Ascending aorta (tissue), 2 donors: ENCODE measurements at regions not wholly inside any gene's neighbourhood (a gene's known extent, or its start where the extent isn't known, plus 50 kb on each side); places are given as distances from the start of the nearest gene placed in this dataset.

Source experiments
- DNase-seq, 2 donors: peaks; one replicate each; pipeline ENCODE4 v3.0.0-alpha.2; 2019; ENCODE audit warnings: low spot score in 2 of 2
- H3K27ac ChIP-seq, 2 donors: fragments of 200-600 bp; sonication (generic); one replicate each; pipeline ENCODE4 v1.5.1; 2016 to 2017; ENCODE audit warnings: mild to moderate bottlenecking in 1 of 2
- H3K27me3 ChIP-seq: fragments of 200-600 bp; sonication (generic); one replicate; pipeline ENCODE4 v1.5.1; 2017
- H3K36me3 ChIP-seq, 2 donors: fragments of 200-600 bp; sonication (generic); one replicate each; pipeline ENCODE4 v1.5.1; 2016
- H3K4me1 ChIP-seq, 2 donors: fragments of 200-600 bp; sonication (generic); one replicate each; pipeline ENCODE4 v1.5.1; 2016 to 2017; ENCODE audit warnings: mild to moderate bottlenecking in 1 of 2
- H3K4me3 ChIP-seq, 2 donors: fragments of 200-600 bp; sonication (generic); one replicate each; pipeline ENCODE4 v1.5.1; 2016 to 2017; ENCODE audit warnings: mild to moderate bottlenecking in 1 of 2
- H3K9me3 ChIP-seq, 2 donors: fragments of 200-600 bp; sonication (generic); one replicate each; pipeline ENCODE4 v1.5.1; 2016
- intact Hi-C: fragments of 100-400 bp; cut with DNase I; formaldehyde crosslinking; loops from one replicate; pipeline ENCODE4 v1.15.1; 2023
- TF ChIP-seq, protein P1 (sequence below), 3 experiments: fragments of 200-600 bp in 2 of 3; fragments of 450-650 bp in 1 of 3; sonication (generic) in 2 of 3; IDR thresholded peaks; one replicate each; pipeline ENCODE4 v1.5.1; 2016 to 2019; ENCODE audit warnings: antibody characterized with exemption in 3 of 3, mild to moderate bottlenecking in 1 of 3, moderate library complexity in 1 of 3

DNA sequence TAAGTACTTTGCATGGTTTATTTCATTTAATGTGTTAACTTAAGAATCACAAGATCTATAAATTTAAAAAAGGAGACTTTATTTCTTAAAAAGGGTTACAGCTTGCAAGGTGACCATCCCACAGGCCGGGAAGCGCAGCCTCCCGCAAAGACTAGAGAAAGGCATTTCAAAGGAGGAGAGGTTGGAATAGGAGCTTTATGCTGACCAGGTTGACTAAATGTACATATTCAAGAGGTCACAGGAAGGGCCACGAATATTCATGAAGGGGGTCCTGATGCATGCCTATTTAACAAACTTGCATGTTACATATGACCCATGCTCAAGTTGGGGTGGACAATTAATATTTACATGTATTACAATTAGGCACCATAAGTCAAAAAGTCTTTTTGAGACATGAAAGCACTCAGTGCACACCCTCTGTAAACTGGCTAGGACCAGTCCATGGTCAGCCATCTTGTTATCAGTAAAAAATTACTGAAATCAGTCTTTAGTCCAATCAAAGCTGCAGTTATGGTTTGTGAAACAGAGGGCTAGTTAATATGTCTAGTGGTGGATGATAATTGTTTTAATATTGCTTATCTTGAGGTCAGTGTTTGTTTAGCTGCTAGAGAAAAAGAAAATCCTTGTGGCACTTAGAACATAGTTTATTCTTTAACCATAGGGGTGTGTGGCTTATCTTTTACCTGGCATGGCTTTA lies 169.3 kb downstream of the KCNE4 start:
- TF ChIP-seq, protein P1, sequence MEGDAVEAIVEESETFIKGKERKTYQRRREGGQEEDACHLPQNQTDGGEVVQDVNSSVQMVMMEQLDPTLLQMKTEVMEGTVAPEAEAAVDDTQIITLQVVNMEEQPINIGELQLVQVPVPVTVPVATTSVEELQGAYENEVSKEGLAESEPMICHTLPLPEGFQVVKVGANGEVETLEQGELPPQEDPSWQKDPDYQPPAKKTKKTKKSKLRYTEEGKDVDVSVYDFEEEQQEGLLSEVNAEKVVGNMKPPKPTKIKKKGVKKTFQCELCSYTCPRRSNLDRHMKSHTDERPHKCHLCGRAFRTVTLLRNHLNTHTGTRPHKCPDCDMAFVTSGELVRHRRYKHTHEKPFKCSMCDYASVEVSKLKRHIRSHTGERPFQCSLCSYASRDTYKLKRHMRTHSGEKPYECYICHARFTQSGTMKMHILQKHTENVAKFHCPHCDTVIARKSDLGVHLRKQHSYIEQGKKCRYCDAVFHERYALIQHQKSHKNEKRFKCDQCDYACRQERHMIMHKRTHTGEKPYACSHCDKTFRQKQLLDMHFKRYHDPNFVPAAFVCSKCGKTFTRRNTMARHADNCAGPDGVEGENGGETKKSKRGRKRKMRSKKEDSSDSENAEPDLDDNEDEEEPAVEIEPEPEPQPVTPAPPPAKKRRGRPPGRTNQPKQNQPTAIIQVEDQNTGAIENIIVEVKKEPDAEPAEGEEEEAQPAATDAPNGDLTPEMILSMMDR (IDR thresholded peaks at IDR 0.05), result no peak
- Histone ChIP-seq H3K27me3 (no peaks in the 10 kb centered on the region), H3K4me1 (no peaks in the 10 kb centered on the region), H3K9me3 (no peaks in the 10 kb centered on the region), H3K27ac (no peak overlapping the region), H3K4me3 (no peak overlapping the region), H3K36me3 (no peaks in the 10 kb centered on the region)
- intact Hi-C loops, result no loop called here
- no peak for DNase-seq

DNA sequence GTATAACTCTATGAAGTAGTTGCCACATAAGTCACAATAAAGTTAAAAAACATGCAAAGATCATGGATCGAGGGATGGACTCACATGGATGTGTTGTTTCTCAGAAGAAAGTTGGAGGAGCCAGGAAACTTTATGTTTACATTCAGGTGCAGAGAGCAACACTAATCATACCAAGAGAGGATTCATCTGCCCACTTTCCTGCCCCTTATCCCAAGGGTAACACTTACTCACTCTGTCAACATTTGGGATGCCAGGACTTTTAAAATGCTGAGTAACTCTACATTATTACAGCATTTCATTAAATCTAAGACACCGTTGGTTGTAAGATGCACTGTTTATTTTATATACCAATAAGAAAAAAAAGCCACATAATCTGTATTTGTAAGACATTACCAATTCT lies 170.4 kb downstream of the KCNE4 start:
- H3K9me3 ChIP-seq, result no peaks in the 10 kb centered on the region
- no peaks in the 10 kb centered on the region for H3K27me3 ChIP-seq
- DNase-seq, result no peak
- TF ChIP-seq, protein P1 (IDR thresholded peaks at IDR 0.05), result no peak
- no peak overlapping the region for H3K4me3 ChIP-seq
- H3K4me1 ChIP-seq, result no peaks in the 10 kb centered on the region
- intact Hi-C loops, result no loop called here
- H3K36me3 ChIP-seq, result no peaks in the 10 kb centered on the region
- no peak overlapping the region for H3K27ac ChIP-seq

DNA sequence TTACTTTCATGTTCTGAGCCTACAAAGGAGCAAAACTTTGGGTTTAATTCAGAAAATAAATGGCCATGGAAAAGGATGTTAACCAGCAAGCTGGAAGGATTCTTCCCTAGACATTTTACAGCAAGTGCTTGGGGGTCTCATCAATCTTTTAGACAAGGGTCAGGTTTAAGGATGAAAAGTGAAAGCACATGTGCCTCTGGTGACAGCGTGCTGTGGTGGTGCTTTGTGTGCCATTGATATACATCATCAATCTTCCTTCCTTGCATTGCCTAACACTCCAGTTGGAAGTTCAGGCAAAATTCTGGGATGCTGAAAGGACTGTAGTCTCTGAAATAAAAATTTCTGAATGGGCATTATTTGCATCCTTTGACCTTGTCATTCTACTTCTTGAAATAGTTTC lies 171.2 kb downstream of the KCNE4 start:
- Histone ChIP-seq H3K4me1 (no peaks in the 10 kb centered on the region), H3K27ac (no peak overlapping the region), H3K9me3 (no peaks in the 10 kb centered on the region), H3K4me3 (no peak overlapping the region), H3K27me3 (no peaks in the 10 kb centered on the region), H3K36me3 (no peaks in the 10 kb centered on the region)
- intact Hi-C loops, result no loop called here
- TF ChIP-seq, protein P1 (IDR thresholded peaks at IDR 0.05), result no peak
- DNase-seq, result no peak

DNA sequence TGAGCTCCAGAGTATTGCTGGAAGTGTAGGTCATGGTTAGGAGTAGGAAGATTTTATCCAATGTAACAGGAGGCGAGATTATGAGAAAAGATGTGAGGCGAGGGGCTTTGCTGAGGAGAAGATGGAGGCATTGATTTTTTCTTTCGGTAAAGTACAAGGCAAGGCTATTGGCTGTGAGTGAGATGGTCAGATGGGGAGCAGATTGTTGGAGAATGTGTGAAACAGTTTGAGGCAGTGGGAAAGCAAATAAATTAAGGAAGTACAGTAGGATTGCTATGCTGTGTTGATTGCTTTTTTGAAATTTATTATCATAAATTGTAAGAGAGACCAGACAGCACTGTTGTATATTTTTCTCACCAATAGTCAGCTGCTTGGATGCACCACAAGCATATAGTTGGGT lies 173.3 kb downstream of the KCNE4 start:
- Histone ChIP-seq H3K27ac (no peak overlapping the region), H3K27me3 (no peaks in the 10 kb centered on the region), H3K9me3 (no peaks in the 10 kb centered on the region), H3K36me3 (no peaks in the 10 kb centered on the region), H3K4me3 (no peak overlapping the region), H3K4me1 (no peaks in the 10 kb centered on the region)
- DNase-seq, result no peak
- TF ChIP-seq, protein P1 (IDR thresholded peaks at IDR 0.05), result no peak
- intact Hi-C loops, result no loop called here

DNA sequence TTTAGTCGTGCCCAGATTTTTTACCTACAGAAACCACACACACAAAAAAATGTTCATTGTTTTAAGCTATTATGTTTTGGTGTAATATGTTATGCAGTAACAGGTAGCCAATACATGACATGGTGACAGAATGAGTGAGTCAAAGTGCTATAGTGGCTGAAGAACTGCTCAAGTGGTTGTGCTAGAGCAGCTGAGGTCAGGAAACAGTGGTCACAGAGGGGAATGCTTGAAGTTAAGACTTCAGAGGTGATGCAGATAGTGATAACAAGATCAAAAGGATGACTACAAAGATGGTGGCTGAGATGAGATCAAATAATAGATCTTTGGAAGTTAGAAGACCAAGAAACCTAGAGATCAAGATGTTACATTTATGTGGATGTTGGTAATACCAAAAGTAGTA lies 174.3 kb downstream of the KCNE4 start:
- no peaks in the 10 kb centered on the region for H3K27me3 ChIP-seq

More for the DNA sequence above, 174.3 kb downstream of the KCNE4 start:
- DNase-seq, result no peak
- no peak overlapping the region for H3K4me3 ChIP-seq
- no peaks in the 10 kb centered on the region for H3K9me3 ChIP-seq
- TF ChIP-seq, protein P1 (IDR thresholded peaks at IDR 0.05), result no peak
- no peaks in the 10 kb centered on the region for H3K4me1 ChIP-seq
- intact Hi-C loops, result no loop called here
- H3K36me3 ChIP-seq, result no peaks in the 10 kb centered on the region
- H3K27ac ChIP-seq, result no peak overlapping the region
